Heart left ventricle (tissue), 16 donors: ENCODE measurements at regions not wholly inside any gene's neighbourhood (a gene's known extent, or its start where the extent isn't known, plus 50 kb on each side); places are given as distances from the start of the nearest gene placed in this dataset.

Experiments used
- ATAC-seq, 4 donors: fragments of 200-7000 bp; cut with Tn5 transposase; one replicate each; pipeline ENCODE4 v1.9.1; 2020 to 2022; ENCODE audit warnings: moderate library complexity in 4 of 4, mild to moderate bottlenecking in 3 of 4, moderate number of reproducible peaks in 1 of 4
- DNase-seq, 5 donors: peaks; one replicate each; pipeline ENCODE4 v3.0.0-alpha.2; 2020
- H3K27ac ChIP-seq, 12 donors: fragments of 200-600 bp; sonication (generic) in 4 of 12; one replicate each; pipeline versions ENCODE4 v1.5.0 to v1.8.0; 2016 to 2022; ENCODE audit warnings: mild to moderate bottlenecking in 2 of 12
- H3K27me3 ChIP-seq, 9 donors: fragments of 200-600 bp; sonication (generic) in 2 of 9; one replicate each; pipeline versions ENCODE4 v1.5.1 to v1.8.0; 2016 to 2022; ENCODE audit warnings: mild to moderate bottlenecking in 3 of 9
- H3K36me3 ChIP-seq, 9 donors: fragments of 200-600 bp; sonication (generic) in 2 of 9; one replicate each; pipeline versions ENCODE4 v1.5.0 to v1.8.0; 2018 to 2022; ENCODE audit warnings: mild to moderate bottlenecking in 2 of 9
- H3K4me1 ChIP-seq, 12 donors: fragments of 200-600 bp; sonication (generic) in 4 of 12; one replicate each; pipeline versions ENCODE4 v1.5.0 to v1.8.0; 2016 to 2022; ENCODE audit warnings: mild to moderate bottlenecking in 3 of 12
- H3K4me3 ChIP-seq, 12 donors: fragments of 200-600 bp; sonication (generic) in 4 of 12; one replicate each; pipeline versions ENCODE4 v1.5.0 to v1.8.0; 2017 to 2022; ENCODE audit warnings: mild to moderate bottlenecking in 9 of 12, moderate library complexity in 4 of 12
- H3K9me3 ChIP-seq, 12 donors: fragments of 200-600 bp; sonication (generic) in 4 of 12; one replicate each; pipeline versions ENCODE4 v1.5.0 to v1.8.0; 2016 to 2022; ENCODE audit warnings: mild to moderate bottlenecking in 1 of 12
- CTCF ChIP-seq, 12 donors: fragments of 200-600 bp; sonication (generic) in 4 of 12; IDR thresholded peaks; one replicate each; pipeline versions ENCODE4 v1.5.0 to v1.8.0; 2018 to 2022; ENCODE audit warnings: antibody characterized with exemption in 12 of 12, mild to moderate bottlenecking in 5 of 12
- POLR2A ChIP-seq, 2 donors: fragments of 450-650 bp; IDR thresholded peaks; one replicate each; pipeline ENCODE4 v1.6.1; 2017; ENCODE audit warnings: antibody characterized with exemption in 2 of 2, mild to moderate bottlenecking in 2 of 2, moderate library complexity in 2 of 2
- WGBS, 4 donors: extraction: QIAGEN DNeasy Blood & Tissue Kit in 2 of 4; methylation state at CpG; one replicate each; pipeline versions ENCODE4 v1.1.5 to v1.1.7; 2013 to 2018; 5-methylcytosine and 5-hydroxymethylcytosine counted together
- intact Hi-C, 10 donors: fragments of 100-400 bp; cut with DNase I; formaldehyde crosslinking; loops; one replicate each; pipeline versions ENCODE4 v1.11.1 to v1.14.2; 2022
- donor health status: ischemic (EF 13 %, LVEDD 7.1; RV severe dilation, severe dysfunction).
- donor health status: healthy with polysubstance abuse.
- donor health status: DM: no; HTN: yes; CAD: no.
- donor health status: DM: no; HTN: no; CAD: no.
- donor health status: ischemic (EF 25% LVEDD 6.9; RV normal size, moderate dysfunction).
- donor health status: ischemic (EF 25% LVEDD 5.7; RV mildly dilated, moderate dysfunction).
- donor health status: healthy.
- donor health status: DM: yes; HTN: yes; CAD: no.
- donor health status: ischemic (EF 35%, LVEDD 5.7; RV mildly dilated, moderate dysfunction).
- donor health status: nonischemic (EF 11% LVEDD 7.7; RV severe dilation, severe dysfunction).
- donor health status: DM: yes; HTN: yes; CAD: no.
- donor health status: PGD.
- donor health status: ischemic (EF 29% LVEDD 5.4; RV normal size, mild dysfunction).
- donor health status: nonischemic (EF 23%, LVEDD 6.1; RV moderate dilation, normal function).

- Histone ChIP-seq H3K9me3 (peaks cover 0 to 8% (median 0%) of the 10 kb centered on the region in 12 donors), H3K27me3 (no peaks in the 10 kb centered on the region), H3K4me1 (no peaks in the 10 kb centered on the region), H3K4me3 (no peak overlapping the region), H3K27ac (no peak overlapping the region), H3K36me3 (no peaks in the 10 kb centered on the region)
- 0 to 57% (median 52%) methylated on average over 1 of the region's 1 CpG for WGBS, 4 donors
- no peak for TF ChIP-seq POLR2A (IDR thresholded peaks at IDR 0.05)
- TF ChIP-seq CTCF (IDR thresholded peaks at IDR 0.05), result no peak
- intact Hi-C loops, result no loop called here
- no peak for DNase-seq
- ATAC-seq, result no peak
These were observed 150.6 kb downstream of the MXRA5 start for GRCh38 chrX:3195845-3196244.

- ATAC-seq, result no peak
- Histone ChIP-seq H3K27me3 (no peaks in the 10 kb centered on the region), H3K27ac (no peak overlapping the region), H3K4me1 (no peaks in the 10 kb centered on the region), H3K9me3 (peaks cover 0 to 3% (median 0%) of the 10 kb centered on the region in 12 donors), H3K36me3 (no peaks in the 10 kb centered on the region), H3K4me3 (no peak overlapping the region)
- intact Hi-C loops, result no loop called here
- TF ChIP-seq POLR2A (IDR thresholded peaks at IDR 0.05) (no peak), CTCF (IDR thresholded peaks at IDR 0.05) (no peak)
- WGBS, 4 donors, result 71 to 81% (median 74%) methylated on average over 4 of the region's 4 CpGs
- DNase-seq, result no peak
These were observed 151.6 kb downstream of the ARSF start for GRCh38 chrX:3192835-3193234.

GRCh38 chrX:3191796-3192195, 150.5 kb downstream of the ARSF start:
- no peaks in the 10 kb centered on the region for H3K4me1 ChIP-seq
- H3K36me3 ChIP-seq, result no peaks in the 10 kb centered on the region
- H3K4me3 ChIP-seq, result no peak overlapping the region
- no peak for DNase-seq
- WGBS, 4 donors, result 49 to 62% (median 56%) methylated on average over 5 of the region's 5 CpGs
- H3K27me3 ChIP-seq, result no peaks in the 10 kb centered on the region
- no peak for ATAC-seq
- TF ChIP-seq CTCF (IDR thresholded peaks at IDR 0.05) (no peak), POLR2A (IDR thresholded peaks at IDR 0.05) (no peak)
- peaks cover 0 to 3% (median 0%) of the 10 kb centered on the region in 12 donors for H3K9me3 ChIP-seq
- no peak overlapping the region for H3K27ac ChIP-seq
- intact Hi-C loops, result no loop called here

GRCh38 chrX:3191201-3191600, 149.9 kb downstream of the ARSF start:
- 71 to 79% (median 77%) methylated on average over 3 of the region's 3 CpGs for WGBS, 4 donors
- no peak for DNase-seq
- H3K27me3 ChIP-seq, result no peaks in the 10 kb centered on the region
- no peaks in the 10 kb centered on the region for H3K36me3 ChIP-seq
- intact Hi-C loops, result no loop called here
- H3K4me3 ChIP-seq, result no peak overlapping the region
- no peak overlapping the region for H3K27ac ChIP-seq
- no peak for ATAC-seq
- H3K4me1 ChIP-seq, result no peaks in the 10 kb centered on the region
- H3K9me3 ChIP-seq, result peaks cover 0 to 3% (median 0%) of the 10 kb centered on the region in 12 donors
- TF ChIP-seq CTCF (IDR thresholded peaks at IDR 0.05), result no peak
- TF ChIP-seq POLR2A (IDR thresholded peaks at IDR 0.05), result no peak
